ENCODE measurements at regions not wholly inside any gene's neighbourhood (a gene's known extent, or its start where the extent isn't known, plus 50 kb on each side); places are given as distances from the start of the nearest gene placed in this dataset.
"Not testable (repeated sequence)": the region's sequence is repeated elsewhere in the genome, so short reads cannot be mapped to it uniquely, and the experiment has no call there.

DNA sequence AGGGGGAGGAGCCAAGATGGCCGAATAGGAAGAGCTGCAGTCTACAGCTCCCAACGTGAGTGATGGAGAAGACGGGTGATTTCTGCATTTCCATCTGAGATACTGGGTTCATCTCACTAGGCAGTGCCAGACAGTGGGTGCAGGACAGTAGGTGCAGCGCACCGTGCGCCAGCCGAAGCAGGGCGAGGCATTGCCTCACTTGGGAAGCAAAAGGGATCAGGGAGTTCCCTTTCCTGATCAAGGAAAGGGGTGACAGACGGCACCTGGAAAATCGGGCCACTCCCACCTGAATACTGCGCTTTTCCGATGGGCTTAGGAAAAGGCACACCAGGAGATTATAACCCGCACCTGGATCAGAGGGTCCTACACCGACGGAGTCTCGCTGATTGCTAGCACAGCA, 121.1 kb upstream of the SESTD1 start:
- WGBS, 3 donors, result 90 to 96% (median 93%) methylated on average over 16 of the region's 16 CpGs
- H3K36me3 ChIP-seq (ENCODE audit: control insufficient read depth in 3 of 3, insufficient read depth in 2 of 3, low read depth in 1 of 3, low read length in 3 of 3); FAIRE-seq; DNase-seq; H3K9me3 ChIP-seq (ENCODE audit: control insufficient read depth in 2 of 2, insufficient read depth in 1 of 2, low read depth in 1 of 2, low read length in 1 of 2); H3K4me3 ChIP-seq (ENCODE audit: low read depth in 1 of 3, low read length in 3 of 3); H3K27me3 ChIP-seq (ENCODE audit: control insufficient read depth in 3 of 3, insufficient read depth in 3 of 3, low read length in 3 of 3); H3K27ac ChIP-seq (ENCODE audit: low read depth in 1 of 3, low read length in 2 of 3); H3K4me1 ChIP-seq (ENCODE audit: control insufficient read depth in 3 of 3, insufficient read depth in 2 of 3, low read depth in 1 of 3, low read length in 2 of 3): not testable (repeated sequence)

DNA sequence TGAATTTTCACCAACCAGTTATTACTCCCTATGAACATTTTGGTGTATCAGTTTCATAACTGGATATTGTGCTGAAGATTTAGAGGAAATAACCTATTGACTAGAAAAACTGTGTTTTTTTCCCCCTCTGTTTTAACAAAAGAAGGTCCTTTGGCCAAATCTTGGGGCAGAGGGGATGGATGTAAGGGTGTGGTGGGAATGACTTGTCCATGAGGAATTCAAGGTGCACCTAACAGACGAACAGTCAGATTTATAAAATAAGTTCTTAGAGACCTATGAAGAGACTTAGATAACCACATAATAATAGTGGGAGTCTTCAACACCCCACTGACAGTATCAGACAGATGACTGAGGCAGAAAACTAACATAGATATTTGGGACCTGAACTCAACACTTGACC, 119.3 kb upstream of the SESTD1 start:
- 62 to 88% (median 82%) methylated on average over 1 of the region's 1 CpG for WGBS, 3 donors

DNA sequence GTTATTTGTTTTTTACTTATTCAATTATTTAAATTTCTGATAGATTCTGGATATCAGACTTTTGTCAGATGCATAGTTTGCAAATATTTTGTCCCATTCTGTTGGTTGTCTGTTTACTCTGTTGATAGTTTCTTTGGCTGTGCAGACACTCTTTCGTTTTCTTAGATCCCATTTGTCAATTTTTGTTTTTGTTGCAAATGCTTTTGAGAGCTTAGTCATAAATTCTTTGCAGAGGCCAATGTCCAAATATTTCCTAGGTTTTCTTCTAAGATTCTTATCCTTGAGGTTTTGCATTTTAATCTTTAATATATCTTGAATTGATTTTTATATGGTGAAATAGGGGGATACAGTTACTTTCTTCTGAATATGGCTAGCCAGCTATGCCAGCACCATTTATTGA, 112.7 kb upstream of the SESTD1 start:
- H3K4me1 ChIP-seq (ENCODE audit: control insufficient read depth in 3 of 3, insufficient read depth in 2 of 3, low read depth in 1 of 3, low read length in 2 of 3), result no peaks in the 10 kb centered on the region
- no peaks in the 10 kb centered on the region for H3K36me3 ChIP-seq (ENCODE audit: control insufficient read depth in 3 of 3, insufficient read depth in 2 of 3, low read depth in 1 of 3, low read length in 3 of 3)
- no peaks in the 10 kb centered on the region for H3K27me3 ChIP-seq (ENCODE audit: control insufficient read depth in 3 of 3, insufficient read depth in 3 of 3, low read length in 3 of 3)
- no peak for FAIRE-seq
- H3K27ac ChIP-seq (ENCODE audit: low read depth in 1 of 3, low read length in 2 of 3), result no peak overlapping the region
- WGBS, 3 donors, result 38 to 55% (median 54%) methylated on average over 1 of the region's 1 CpG
- H3K4me3 ChIP-seq (ENCODE audit: low read depth in 1 of 3, low read length in 3 of 3), result no peak overlapping the region
- no peak for DNase-seq
- no peaks in the 10 kb centered on the region for H3K9me3 ChIP-seq (ENCODE audit: control insufficient read depth in 2 of 2, insufficient read depth in 1 of 2, low read depth in 1 of 2, low read length in 1 of 2)

More for the DNA sequence above, 119.3 kb upstream of the SESTD1 start:
- DNase-seq, result no peak
- no peak for FAIRE-seq
- no peaks in the 10 kb centered on the region for H3K36me3 ChIP-seq (ENCODE audit: control insufficient read depth in 3 of 3, insufficient read depth in 2 of 3, low read depth in 1 of 3, low read length in 3 of 3)
- H3K27me3 ChIP-seq (ENCODE audit: control insufficient read depth in 3 of 3, insufficient read depth in 3 of 3, low read length in 3 of 3), result no peaks in the 10 kb centered on the region
- H3K27ac ChIP-seq (ENCODE audit: low read depth in 1 of 3, low read length in 2 of 3), result no peak overlapping the region
- no peak overlapping the region for H3K4me3 ChIP-seq (ENCODE audit: low read depth in 1 of 3, low read length in 3 of 3)
- no peaks in the 10 kb centered on the region for H3K9me3 ChIP-seq (ENCODE audit: control insufficient read depth in 2 of 2, insufficient read depth in 1 of 2, low read depth in 1 of 2, low read length in 1 of 2)
- H3K4me1 ChIP-seq (ENCODE audit: control insufficient read depth in 3 of 3, insufficient read depth in 2 of 3, low read depth in 1 of 3, low read length in 2 of 3), result no peaks in the 10 kb centered on the region

DNA sequence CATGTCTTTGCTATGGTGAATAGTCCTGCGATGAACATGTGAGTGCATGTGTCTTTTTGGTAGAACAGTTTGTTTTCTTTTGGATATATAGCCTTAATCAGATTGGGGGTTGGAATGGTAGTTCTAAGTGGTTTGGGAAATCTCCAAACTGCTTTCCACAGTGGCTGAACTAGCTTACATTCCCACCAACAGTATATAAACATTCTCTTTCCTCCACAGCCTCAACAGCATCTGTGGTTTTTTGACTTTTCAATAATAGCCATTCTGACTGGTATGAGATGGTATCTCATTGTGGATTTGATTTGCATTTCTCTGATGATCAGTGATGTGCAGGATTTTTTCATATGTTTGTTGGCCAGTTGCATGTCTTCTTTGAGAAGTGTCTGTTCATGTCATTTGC, 112.2 kb upstream of the SESTD1 start:
- FAIRE-seq (no peak), DNase-seq (no peak)
- Histone ChIP-seq H3K36me3 (ENCODE audit: control insufficient read depth in 3 of 3, insufficient read depth in 2 of 3, low read depth in 1 of 3, low read length in 3 of 3) (no peaks in the 10 kb centered on the region), H3K27me3 (ENCODE audit: control insufficient read depth in 3 of 3, insufficient read depth in 3 of 3, low read length in 3 of 3) (no peaks in the 10 kb centered on the region), H3K9me3 (ENCODE audit: control insufficient read depth in 2 of 2, insufficient read depth in 1 of 2, low read depth in 1 of 2, low read length in 1 of 2) (no peaks in the 10 kb centered on the region), H3K4me1 (ENCODE audit: control insufficient read depth in 3 of 3, insufficient read depth in 2 of 3, low read depth in 1 of 3, low read length in 2 of 3) (no peaks in the 10 kb centered on the region), H3K27ac (ENCODE audit: low read depth in 1 of 3, low read length in 2 of 3) (no peak overlapping the region), H3K4me3 (ENCODE audit: low read depth in 1 of 3, low read length in 3 of 3) (no peak overlapping the region)
- WGBS, 3 donors, result 77 to 88% (median 86%) methylated on average over 1 of the region's 1 CpG

DNA sequence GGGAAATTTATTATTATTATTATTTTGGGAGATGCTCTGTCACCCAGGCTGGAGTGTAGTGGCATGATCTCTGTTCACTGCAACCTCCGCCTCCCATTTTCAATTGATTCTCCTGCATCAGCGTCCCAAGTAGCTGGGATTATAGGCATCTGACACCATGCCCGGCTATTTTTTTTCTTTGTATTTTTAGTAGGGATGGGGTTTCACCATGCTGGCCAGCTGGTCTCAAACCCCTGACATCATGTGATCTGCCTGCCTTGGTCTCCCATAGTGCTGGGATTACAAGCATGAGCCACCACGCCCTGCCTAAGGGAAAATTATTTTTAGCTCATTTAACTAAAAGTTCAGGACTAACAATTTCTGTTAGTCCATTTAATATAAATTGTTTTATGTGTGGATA, 109.2 kb upstream of the SESTD1 start:
- H3K4me1 ChIP-seq (ENCODE audit: control insufficient read depth in 3 of 3, insufficient read depth in 2 of 3, low read depth in 1 of 3, low read length in 2 of 3), result no peaks in the 10 kb centered on the region
- no peaks in the 10 kb centered on the region for H3K36me3 ChIP-seq (ENCODE audit: control insufficient read depth in 3 of 3, insufficient read depth in 2 of 3, low read depth in 1 of 3, low read length in 3 of 3)
- H3K27ac ChIP-seq (ENCODE audit: low read depth in 1 of 3, low read length in 2 of 3), result no peak overlapping the region
- no peak for DNase-seq
- no peak for FAIRE-seq
- H3K9me3 ChIP-seq (ENCODE audit: control insufficient read depth in 2 of 2, insufficient read depth in 1 of 2, low read depth in 1 of 2, low read length in 1 of 2), result no peaks in the 10 kb centered on the region
- 87 to 91% (median 89%) methylated on average over 4 of the region's 4 CpGs for WGBS, 3 donors
- H3K27me3 ChIP-seq (ENCODE audit: control insufficient read depth in 3 of 3, insufficient read depth in 3 of 3, low read length in 3 of 3), result no peaks in the 10 kb centered on the region
- H3K4me3 ChIP-seq (ENCODE audit: low read depth in 1 of 3, low read length in 3 of 3), result no peak overlapping the region

DNA sequence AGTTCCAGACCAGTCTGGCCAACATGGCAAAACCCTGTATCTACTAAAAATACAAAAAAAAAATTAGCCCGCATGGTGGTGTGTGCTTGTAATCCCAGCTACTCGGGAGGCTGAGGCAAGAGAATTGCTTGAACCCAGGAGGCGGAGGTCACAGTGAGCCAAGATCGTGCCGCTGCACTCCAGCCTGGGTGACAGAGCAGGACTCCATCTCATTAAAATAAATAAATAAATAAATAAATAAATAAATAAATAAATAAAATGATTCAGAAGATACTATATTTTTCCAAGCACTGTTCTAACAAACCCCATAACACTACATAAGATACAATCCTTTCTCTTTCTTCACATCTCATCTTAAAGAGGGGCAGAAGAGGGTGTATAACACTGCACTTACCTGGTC, 100.9 kb upstream of the SESTD1 start:
- not testable (repeated sequence) for H3K9me3 ChIP-seq (ENCODE audit: control insufficient read depth in 2 of 2, insufficient read depth in 1 of 2, low read depth in 1 of 2, low read length in 1 of 2); H3K27ac ChIP-seq (ENCODE audit: low read depth in 1 of 3, low read length in 2 of 3); H3K4me1 ChIP-seq (ENCODE audit: control insufficient read depth in 3 of 3, insufficient read depth in 2 of 3, low read depth in 1 of 3, low read length in 2 of 3); FAIRE-seq; H3K36me3 ChIP-seq (ENCODE audit: control insufficient read depth in 3 of 3, insufficient read depth in 2 of 3, low read depth in 1 of 3, low read length in 3 of 3); H3K27me3 ChIP-seq (ENCODE audit: control insufficient read depth in 3 of 3, insufficient read depth in 3 of 3, low read length in 3 of 3); H3K4me3 ChIP-seq (ENCODE audit: low read depth in 1 of 3, low read length in 3 of 3); DNase-seq
- WGBS, 3 donors, result 93 to 98% (median 93%) methylated on average over 5 of the region's 5 CpGs

DNA sequence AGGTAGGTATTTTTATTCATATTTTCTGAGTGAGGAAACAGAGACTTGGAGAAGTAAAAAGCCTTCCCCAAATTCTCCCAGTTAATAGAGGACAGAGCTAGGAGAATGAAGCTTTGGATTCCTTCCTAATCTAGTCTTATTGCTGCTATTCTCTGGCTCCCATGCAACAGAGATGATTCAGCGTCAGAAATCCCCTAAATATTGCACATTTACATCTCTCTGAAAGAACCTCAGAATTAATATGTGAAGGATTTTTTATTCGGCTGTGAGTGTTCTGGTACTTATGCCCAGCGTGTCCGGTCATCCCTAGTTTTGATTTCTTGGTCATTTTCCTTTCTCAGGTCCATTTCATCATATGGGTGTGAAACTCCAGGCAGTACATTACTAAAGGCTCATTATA, 91.2 kb upstream of the SESTD1 start:
- Histone ChIP-seq H3K4me1 (ENCODE audit: control insufficient read depth in 3 of 3, insufficient read depth in 2 of 3, low read depth in 1 of 3, low read length in 2 of 3) (no peaks in the 10 kb centered on the region), H3K27ac (ENCODE audit: low read depth in 1 of 3, low read length in 2 of 3) (no peak overlapping the region), H3K4me3 (ENCODE audit: low read depth in 1 of 3, low read length in 3 of 3) (no peak overlapping the region), H3K27me3 (ENCODE audit: control insufficient read depth in 3 of 3, insufficient read depth in 3 of 3, low read length in 3 of 3) (no peaks in the 10 kb centered on the region), H3K36me3 (ENCODE audit: control insufficient read depth in 3 of 3, insufficient read depth in 2 of 3, low read depth in 1 of 3, low read length in 3 of 3) (no peaks in the 10 kb centered on the region), H3K9me3 (ENCODE audit: control insufficient read depth in 2 of 2, insufficient read depth in 1 of 2, low read depth in 1 of 2, low read length in 1 of 2) (no peaks in the 10 kb centered on the region)
- 72 to 75% (median 74%) methylated on average over 4 of the region's 4 CpGs for WGBS, 3 donors
- no peak for FAIRE-seq
- no peak for DNase-seq

DNA sequence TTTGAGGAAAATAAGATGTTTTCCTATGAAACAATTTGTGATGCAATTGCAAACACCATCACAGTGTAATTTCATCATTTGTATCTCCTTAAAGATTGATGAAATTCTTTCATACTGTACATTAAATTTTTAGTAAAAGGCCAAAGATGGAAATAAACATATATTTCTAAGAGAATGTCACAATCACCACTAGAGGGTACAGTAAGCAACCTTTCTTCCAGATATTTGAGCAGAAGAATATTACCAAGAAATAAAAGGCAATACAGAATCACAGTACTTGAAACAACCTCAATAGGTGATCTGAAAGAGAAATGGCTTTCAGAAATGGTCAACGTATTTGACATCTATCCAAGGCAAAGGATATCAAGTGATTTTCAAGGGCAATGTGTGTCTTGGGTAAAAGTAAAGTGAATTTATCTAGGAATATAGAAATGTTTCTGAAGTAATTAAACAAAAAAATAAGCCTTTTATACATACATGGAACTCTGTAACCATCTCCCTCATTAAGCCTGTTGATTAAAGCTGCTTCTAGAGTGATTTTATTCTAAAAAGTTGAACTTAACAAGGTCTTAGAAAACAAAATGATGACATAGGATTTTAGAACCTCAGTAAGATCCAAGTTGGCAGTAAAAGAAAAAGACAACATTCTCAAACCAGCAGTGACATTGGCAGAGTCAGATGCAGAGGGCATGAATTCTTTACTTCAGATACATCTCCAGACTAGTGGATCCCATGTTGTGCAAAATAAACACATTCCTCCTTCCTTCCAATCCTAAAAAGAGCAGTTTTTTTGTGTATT, 90.3 kb upstream of the SESTD1 start:
- H3K4me1 ChIP-seq (ENCODE audit: control insufficient read depth in 3 of 3, insufficient read depth in 2 of 3, low read depth in 1 of 3, low read length in 2 of 3), result no peaks in the 10 kb centered on the region
- no peak overlapping the region for H3K4me3 ChIP-seq (ENCODE audit: low read depth in 1 of 3, low read length in 3 of 3)
- H3K9me3 ChIP-seq (ENCODE audit: control insufficient read depth in 2 of 2, insufficient read depth in 1 of 2, low read depth in 1 of 2, low read length in 1 of 2), result no peaks in the 10 kb centered on the region
- FAIRE-seq, result no peak
- H3K36me3 ChIP-seq (ENCODE audit: control insufficient read depth in 3 of 3, insufficient read depth in 2 of 3, low read depth in 1 of 3, low read length in 3 of 3), result no peaks in the 10 kb centered on the region
- DNase-seq, result no peak
- WGBS, 3 donors, result 73 to 74% (median 74%) methylated on average over 1 of the region's 1 CpG
- H3K27me3 ChIP-seq (ENCODE audit: control insufficient read depth in 3 of 3, insufficient read depth in 3 of 3, low read length in 3 of 3), result no peaks in the 10 kb centered on the region
- H3K27ac ChIP-seq (ENCODE audit: low read depth in 1 of 3, low read length in 2 of 3), result no peak overlapping the region

DNA sequence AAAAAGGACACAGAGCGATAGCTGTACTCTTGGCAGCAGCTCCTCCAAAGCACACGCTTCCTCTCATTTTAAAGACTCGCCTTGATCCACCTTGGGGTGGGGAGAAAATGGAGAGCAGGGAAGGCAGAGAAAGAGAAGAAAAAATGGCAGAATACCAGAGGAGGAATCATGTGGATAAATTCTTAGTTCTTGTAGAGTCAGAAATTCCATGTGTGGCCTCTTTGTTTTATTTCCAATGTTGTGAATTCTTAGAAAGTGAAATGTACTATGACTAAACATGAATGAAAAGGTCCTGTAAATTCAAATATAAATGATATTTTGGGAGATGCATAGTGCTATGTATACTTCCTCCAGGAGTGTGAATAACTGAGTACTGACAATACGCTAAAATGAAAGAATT, 89.7 kb upstream of the SESTD1 start:
- no peaks in the 10 kb centered on the region for H3K36me3 ChIP-seq (ENCODE audit: control insufficient read depth in 3 of 3, insufficient read depth in 2 of 3, low read depth in 1 of 3, low read length in 3 of 3)
- no peak overlapping the region for H3K4me3 ChIP-seq (ENCODE audit: low read depth in 1 of 3, low read length in 3 of 3)
- no peak overlapping the region for H3K27ac ChIP-seq (ENCODE audit: low read depth in 1 of 3, low read length in 2 of 3)
- no peaks in the 10 kb centered on the region for H3K27me3 ChIP-seq (ENCODE audit: control insufficient read depth in 3 of 3, insufficient read depth in 3 of 3, low read length in 3 of 3)
- H3K9me3 ChIP-seq (ENCODE audit: control insufficient read depth in 2 of 2, insufficient read depth in 1 of 2, low read depth in 1 of 2, low read length in 1 of 2), result no peaks in the 10 kb centered on the region
- FAIRE-seq (no peak), DNase-seq (no peak)
- no peaks in the 10 kb centered on the region for H3K4me1 ChIP-seq (ENCODE audit: control insufficient read depth in 3 of 3, insufficient read depth in 2 of 3, low read depth in 1 of 3, low read length in 2 of 3)
- 92 to 95% (median 94%) methylated on average over 4 of the region's 4 CpGs for WGBS, 3 donors

Measured in small intestine (tissue), 7 donors.